PFSK-1 (cell line): ENCODE measurements at regions not wholly inside any gene's neighbourhood (a gene's known extent, or its start where the extent isn't known, plus 50 kb on each side); places are given as distances from the start of the nearest gene placed in this dataset.

Experiments
- FOXP2 ChIP-seq: optimal IDR thresholded peaks from 2 replicates; pipeline ENCODE3; 2011; ENCODE audit warnings: borderline replicate concordance, control low read depth, inconsistent platforms; ENCODE audit not compliant: insufficient read depth; ENCODE audit errors: extremely low read length, extremely low read depth
- POLR2AphosphoS5 ChIP-seq: IDR thresholded peaks from 2 replicates; pipeline ENCODE4 v1.6.1; 2012; ENCODE audit warnings: low read depth, mild to moderate bottlenecking, control low read depth, low read length, moderate library complexity
- REST ChIP-seq, 2 experiments: IDR thresholded peaks; 2 replicates each; pipeline versions ENCODE4 v1.6.1 to v1.8.0; 2011 to 2012; ENCODE audit warnings: low read depth in 2 of 2, low read length in 2 of 2, control low read depth in 1 of 2, inconsistent platforms in 1 of 2, mild to moderate bottlenecking in 1 of 2, moderate library complexity in 1 of 2; ENCODE audit not compliant: insufficient read depth in 1 of 2
- SIN3A ChIP-seq: IDR thresholded peaks from 2 replicates; pipeline ENCODE4 v1.6.1; 2012; ENCODE audit warnings: mild to moderate bottlenecking, low read length, moderate library complexity, borderline replicate concordance; ENCODE audit not compliant: insufficient read depth
- TAF1 ChIP-seq: IDR thresholded peaks from 2 replicates; pipeline ENCODE4 v1.6.1; 2012; ENCODE audit warnings: low read length, control low read depth, borderline replicate concordance; ENCODE audit not compliant: insufficient read depth

- no peak for TF ChIP-seq REST (IDR thresholded peaks at IDR 0.05; ENCODE audit: insufficient read depth in 1 of 2, low read depth in 2 of 2, low read length in 2 of 2)
- no peak for TF ChIP-seq SIN3A
- TF ChIP-seq POLR2AphosphoS5 = no peak
- TF ChIP-seq TAF1 = no peak
- no peak for TF ChIP-seq FOXP2
Measured at GRCh38 chr2:48912110-48912509, 156.6 kb upstream of the LHCGR start.

GRCh38 chr2:48910961-48911360 is 155.4 kb upstream of the LHCGR start:
- no peak for TF ChIP-seq REST (IDR thresholded peaks at IDR 0.05; ENCODE audit: insufficient read depth in 1 of 2, low read depth in 2 of 2, low read length in 2 of 2)

- no peak for TF ChIP-seq REST (IDR thresholded peaks at IDR 0.05; ENCODE audit: insufficient read depth in 1 of 2, low read depth in 2 of 2, low read length in 2 of 2)
- no peak for TF ChIP-seq TAF1
- TF ChIP-seq POLR2AphosphoS5 = no peak
- TF ChIP-seq SIN3A = no peak
- no peak for TF ChIP-seq FOXP2
Measured at GRCh38 chr2:48906633-48907032, 151.1 kb upstream of the LHCGR start.

GRCh38 chr2:48905696-48906095 is 150.2 kb upstream of the LHCGR start:
- no peak for TF ChIP-seq TAF1
- TF ChIP-seq SIN3A = no peak
- no peak for TF ChIP-seq REST (IDR thresholded peaks at IDR 0.05; ENCODE audit: insufficient read depth in 1 of 2, low read depth in 2 of 2, low read length in 2 of 2)
- TF ChIP-seq FOXP2 = no peak
- no peak for TF ChIP-seq POLR2AphosphoS5

GRCh38 chr2:48902521-48902920 is 147.0 kb upstream of the LHCGR start:
- TF ChIP-seq TAF1 (no peak), POLR2AphosphoS5 (no peak), FOXP2 (no peak), REST (IDR thresholded peaks at IDR 0.05; ENCODE audit: insufficient read depth in 1 of 2, low read depth in 2 of 2, low read length in 2 of 2) (no peak), SIN3A (no peak)
